Body of pancreas (tissue), 4 donors: ENCODE measurements at regions not wholly inside any gene's neighbourhood (a gene's known extent, or its start where the extent isn't known, plus 50 kb on each side); places are given as distances from the start of the nearest gene placed in this dataset.

Experiments used
- CTCF ChIP-seq, 7 experiments: fragments of 450-650 bp in 4 of 7; fragments of 200-600 bp in 3 of 7; sonication (generic) in 3 of 7; IDR thresholded peaks; one replicate each; pipeline ENCODE4 v1.5.1; 2016 to 2019; ENCODE audit warnings: antibody characterized with exemption in 7 of 7
- POLR2A ChIP-seq, 3 donors: fragments of 450-650 bp; IDR thresholded peaks; one replicate each; pipeline ENCODE4 v1.6.1; 2016; ENCODE audit warnings: antibody characterized with exemption in 3 of 3, mild to moderate bottlenecking in 2 of 3

GRCh38 chr16:7871979-7872378 lies 539.3 kb downstream of the RBFOX1 start:
- TF ChIP-seq CTCF (IDR thresholded peaks at IDR 0.05) (no peak), POLR2A (IDR thresholded peaks at IDR 0.05) (no peak)
